H9 (cell line): ENCODE measurements at regions not wholly inside any gene's neighbourhood (a gene's known extent, or its start where the extent isn't known, plus 50 kb on each side); places are given as distances from the start of the nearest gene placed in this dataset.
A peak's percentile ranks its signal among the peaks of the same experiment; 100 is the strongest.

ENCODE experiments used
- DNase-seq: peaks from one replicate; pipeline ENCODE4 v3.0.0-alpha.2; 2017
- H2AFZ ChIP-seq: one replicate; pipeline ENCODE4 v1.6.1; 2013; ENCODE audit warnings: mild to moderate bottlenecking, low read length, control low read depth, moderate library complexity
- H2AK5ac ChIP-seq: 2 replicates; pipeline ENCODE4 v1.6.1; 2013; ENCODE audit warnings: low read length, control low read depth, mixed read lengths; ENCODE audit not compliant: insufficient read length
- H2BK120ac ChIP-seq: one replicate; pipeline ENCODE4 v1.6.1; 2013; ENCODE audit warnings: low read depth, mild to moderate bottlenecking, low read length, control low read depth, inconsistent platforms; ENCODE audit not compliant: poor library complexity, severe bottlenecking
- H2BK12ac ChIP-seq: 2 replicates; pipeline ENCODE4 v1.6.1; 2013; ENCODE audit warnings: low read length, control low read depth, mixed read lengths, low read depth; ENCODE audit not compliant: insufficient read length
- H2BK15ac ChIP-seq: 2 replicates; pipeline ENCODE4 v1.6.1; 2013; ENCODE audit warnings: low read depth, low read length, control low read depth
- H2BK20ac ChIP-seq: one replicate; pipeline ENCODE4 v1.6.1; 2013; ENCODE audit warnings: low read depth, mild to moderate bottlenecking, low read length, control low read depth, inconsistent platforms; ENCODE audit not compliant: poor library complexity, severe bottlenecking
- H2BK5ac ChIP-seq: 2 replicates; pipeline ENCODE4 v1.6.1; 2013; ENCODE audit warnings: low read length, control low read depth, mixed read lengths; ENCODE audit not compliant: insufficient read length
- H3K14ac ChIP-seq: 2 replicates; pipeline ENCODE4 v1.6.1; 2013; ENCODE audit warnings: low read length, control low read depth; ENCODE audit not compliant: insufficient read depth
- H3K18ac ChIP-seq: 2 replicates; pipeline ENCODE4 v1.6.1; 2013; ENCODE audit warnings: low read depth, mild to moderate bottlenecking, mixed read lengths, low read length, control low read depth; ENCODE audit not compliant: insufficient read length
- H3K23ac ChIP-seq: 2 replicates; pipeline ENCODE4 v1.6.1; 2013; ENCODE audit warnings: low read length, control low read depth, mixed read lengths, low read depth; ENCODE audit not compliant: insufficient read length
- H3K23me2 ChIP-seq: 2 replicates; pipeline ENCODE4 v1.6.1; 2013; ENCODE audit warnings: low read depth, mild to moderate bottlenecking, mixed read lengths, low read length, control low read depth; ENCODE audit not compliant: insufficient read length, poor library complexity, severe bottlenecking
- H3K27ac ChIP-seq: 2 replicates; pipeline ENCODE4 v1.5.1; 2013; ENCODE audit warnings: low read length, control low read depth, mixed read lengths, low read depth; ENCODE audit not compliant: insufficient read length
- H3K27me3 ChIP-seq: 2 replicates; pipeline ENCODE4 v1.6.1; 2013; ENCODE audit warnings: low read length, control low read depth, inconsistent platforms; ENCODE audit not compliant: insufficient read depth
- H3K4ac ChIP-seq: 2 replicates; pipeline ENCODE4 v1.6.1; 2013; ENCODE audit warnings: low read depth, mild to moderate bottlenecking, control low read depth, inconsistent platforms, low read length, moderate library complexity
- H3K4me1 ChIP-seq: 2 replicates; pipeline ENCODE4 v1.6.1; 2013; ENCODE audit warnings: low read length, control low read depth, inconsistent platforms; ENCODE audit not compliant: insufficient read depth
- H3K4me2 ChIP-seq: 2 replicates; pipeline ENCODE4 v1.6.1; 2013; ENCODE audit warnings: low read length, control low read depth, mixed read lengths; ENCODE audit not compliant: insufficient read length, insufficient read depth
- H3K56ac ChIP-seq: 2 replicates; pipeline ENCODE4 v1.6.1; 2013; ENCODE audit warnings: low read depth, mild to moderate bottlenecking, mixed read lengths, low read length, control low read depth; ENCODE audit not compliant: insufficient read length
- H3K79me1 ChIP-seq: 2 replicates; pipeline ENCODE4 v1.6.1; 2013; ENCODE audit warnings: low read depth, mild to moderate bottlenecking, moderate library complexity, low read length, control low read depth, inconsistent platforms; ENCODE audit not compliant: insufficient read depth, poor library complexity, severe bottlenecking
- H3K79me2 ChIP-seq: 2 replicates; pipeline ENCODE4 v1.6.1; 2013; ENCODE audit warnings: low read length, control low read depth, inconsistent platforms; ENCODE audit not compliant: insufficient read depth
- H3K9ac ChIP-seq: 2 replicates; pipeline ENCODE4 v1.6.1; 2013; ENCODE audit warnings: low read length, control low read depth, mixed read lengths; ENCODE audit not compliant: insufficient read length; ENCODE audit errors: extremely low read depth
- H3K9me3 ChIP-seq: one replicate; pipeline ENCODE4 v1.6.1; 2013; ENCODE audit warnings: low read depth, low read length, inconsistent platforms; ENCODE audit not compliant: control insufficient read depth
- H3T11ph ChIP-seq: one replicate; pipeline ENCODE4 v1.6.1; 2013; ENCODE audit warnings: mild to moderate bottlenecking, low read length, control low read depth, inconsistent platforms
- H4K20me1 ChIP-seq: one replicate; pipeline ENCODE4 v1.6.1; 2013; ENCODE audit not compliant: control insufficient read depth, insufficient read length, insufficient read depth
- H4K5ac ChIP-seq: 2 replicates; pipeline ENCODE4 v1.6.1; 2013; ENCODE audit warnings: low read depth, mild to moderate bottlenecking, mixed read lengths, low read length, control low read depth; ENCODE audit not compliant: insufficient read length
- H4K8ac ChIP-seq: replicated peaks from 2 replicates; pipeline ENCODE4 v1.6.1; 2013; ENCODE audit warnings: low read length, control low read depth, mixed read lengths, low read depth; ENCODE audit not compliant: insufficient read length
- H4K91ac ChIP-seq: 2 replicates; pipeline ENCODE4 v1.6.1; 2013; ENCODE audit warnings: low read depth, mild to moderate bottlenecking, moderate library complexity, mixed read lengths, low read length, control low read depth; ENCODE audit not compliant: insufficient read length
- H3K27ac Mint-ChIP-seq, 3 experiments: 2 replicates in 2 of 3; 3 replicates in 1 of 3; pipeline ENCODE4 v1.8.0; 2020 to 2021; ENCODE audit warnings: mixed read lengths in 3 of 3, mild to moderate bottlenecking in 1 of 3, moderate library complexity in 1 of 3
- H3K27me3 Mint-ChIP-seq: 2 replicates; pipeline ENCODE4 v1.8.0; 2021; ENCODE audit warnings: low read depth, mild to moderate bottlenecking, moderate library complexity, mixed read lengths
- H3K36me3 Mint-ChIP-seq, 3 experiments: 2 replicates in 2 of 3; 3 replicates in 1 of 3; pipeline ENCODE4 v1.8.0; 2020 to 2021; ENCODE audit warnings: low read depth in 3 of 3, mixed read lengths in 3 of 3; ENCODE audit not compliant: insufficient read depth in 1 of 3
- H3K4me1 Mint-ChIP-seq, 2 experiments: 2 replicates each; pipeline ENCODE4 v1.8.0; 2020; ENCODE audit warnings: mixed read lengths in 2 of 2
- H3K4me3 Mint-ChIP-seq, 2 experiments: 2 replicates in 1 of 2; 3 replicates in 1 of 2; pipeline ENCODE4 v1.8.0; 2020 to 2021; ENCODE audit warnings: mild to moderate bottlenecking in 2 of 2, mixed read lengths in 2 of 2, moderate library complexity in 1 of 2
- H3K9me3 Mint-ChIP-seq, 2 experiments: 2 replicates in 1 of 2; 3 replicates in 1 of 2; pipeline ENCODE4 v1.8.0; 2020; ENCODE audit warnings: mild to moderate bottlenecking in 2 of 2, mixed read lengths in 2 of 2, moderate library complexity in 1 of 2
- WGBS: extraction: QIAGEN DNeasy Blood & Tissue Kit; methylation state at CpG from one replicate; pipeline ENCODE4 v1.1.7; 2013; ENCODE audit warnings: missing lambda C conversion rate, low lambda C conversion rate, mixed read lengths; ENCODE audit not compliant: insufficient read length; ENCODE audit errors: extremely low coverage; 5-methylcytosine and 5-hydroxymethylcytosine counted together
- TF ChIP-seq, protein P1 (sequence below): fragments of 200-600 bp; sonication (generic); conservative IDR thresholded peaks from 3 replicates; pipeline ENCODE4 v1.8.0; 2021; ENCODE audit warnings: antibody characterized with exemption, mild to moderate bottlenecking

DNA sequence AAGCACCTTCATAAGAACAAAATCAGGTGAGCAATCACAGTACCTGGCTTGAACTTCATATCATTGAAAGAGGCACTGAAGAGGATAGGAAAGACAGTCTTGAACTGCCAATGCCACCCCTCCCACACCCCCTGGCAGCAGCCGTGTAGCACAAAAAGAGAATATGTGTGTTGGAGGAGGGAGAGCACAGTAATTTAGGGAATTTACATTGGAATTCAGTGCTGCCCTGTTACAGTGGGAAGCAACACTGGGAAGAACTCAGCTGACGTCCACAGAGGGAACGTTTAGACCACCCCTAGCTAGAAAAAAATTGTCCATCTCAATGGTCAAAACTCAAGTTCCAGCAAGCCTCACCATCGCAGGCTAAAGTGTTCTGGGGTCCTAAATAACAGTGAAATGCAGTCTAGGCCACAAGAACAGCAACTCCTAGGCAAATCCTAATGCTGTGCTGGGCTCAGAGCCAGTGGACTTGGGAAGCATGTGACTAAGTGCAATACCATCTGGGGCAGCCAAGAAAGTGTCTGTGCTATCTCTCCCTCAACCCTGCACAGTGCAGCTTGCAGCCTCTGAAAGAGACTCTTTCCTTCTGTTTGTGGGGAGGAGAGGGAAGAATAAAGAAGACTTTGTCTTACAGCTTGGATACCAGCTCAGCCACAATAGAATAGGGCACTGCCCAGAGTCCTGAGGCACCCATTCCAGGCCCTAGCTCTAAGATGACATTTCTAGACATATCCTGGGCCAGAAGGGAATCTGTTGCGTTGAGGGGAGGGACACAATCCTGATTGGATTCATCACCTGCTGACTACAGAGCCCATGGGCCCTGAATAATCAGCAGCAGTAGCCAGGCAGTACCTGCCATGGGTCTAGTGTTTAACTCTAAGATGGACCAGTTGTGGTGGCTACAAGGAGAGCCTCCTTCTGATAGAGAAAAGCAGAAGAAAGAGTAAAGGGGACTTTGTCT, 62.1 kb upstream of the VLDLR start:
- Histone ChIP-seq H3T11ph (no peak overlapping the region), H3K79me2 (no peaks in the 10 kb centered on the region), H3K56ac (no peak overlapping the region), H4K20me1 (no peaks in the 10 kb centered on the region), H3K4ac (no peak overlapping the region), H3K14ac (no peak overlapping the region), H3K23me2 (no peaks in the 10 kb centered on the region), H3K9me3 (no peaks in the 10 kb centered on the region), H3K4me1 (peaks cover 2% of the 10 kb centered on the region; the same call in 1 of the 2 replicates), H2BK120ac (no peak overlapping the region), H2BK5ac (no peak overlapping the region), H4K91ac (no peak overlapping the region), H2AK5ac (no peak overlapping the region), H2BK15ac (no peak overlapping the region), H3K27ac (no peak overlapping the region), H3K4me2 (no peak overlapping the region), H3K18ac (no peak overlapping the region), H3K9ac (no peak overlapping the region), H4K5ac (no peak overlapping the region), H2BK12ac (no peak overlapping the region), H3K79me1 (no peaks in the 10 kb centered on the region), H2AFZ (no peak overlapping the region), H4K8ac (no peak overlapping the region), H2BK20ac (no peak overlapping the region), H3K27me3 (no peaks in the 10 kb centered on the region), H3K23ac (no peak overlapping the region)
- Mint-ChIP-seq H3K27ac (peak overlapping the region in 1 of 3 experiments; percentile 57; a peak in 2 of 7 replicates), H3K4me3 (no peak overlapping the region), H3K4me1 (peaks cover 5 to 7% of the 10 kb centered on the region in 2 experiments; a peak in 3 of 4 replicates), H3K36me3 (peaks cover 5 to 21% (median 6%) of the 10 kb centered on the region in 3 experiments; a peak in 5 of 7 replicates), H3K27me3 (no peaks in the 10 kb centered on the region), H3K9me3 (peaks cover 4% of the 10 kb centered on the region in 2 experiments; a peak in 3 of 5 replicates)
- TF ChIP-seq, protein P1, sequence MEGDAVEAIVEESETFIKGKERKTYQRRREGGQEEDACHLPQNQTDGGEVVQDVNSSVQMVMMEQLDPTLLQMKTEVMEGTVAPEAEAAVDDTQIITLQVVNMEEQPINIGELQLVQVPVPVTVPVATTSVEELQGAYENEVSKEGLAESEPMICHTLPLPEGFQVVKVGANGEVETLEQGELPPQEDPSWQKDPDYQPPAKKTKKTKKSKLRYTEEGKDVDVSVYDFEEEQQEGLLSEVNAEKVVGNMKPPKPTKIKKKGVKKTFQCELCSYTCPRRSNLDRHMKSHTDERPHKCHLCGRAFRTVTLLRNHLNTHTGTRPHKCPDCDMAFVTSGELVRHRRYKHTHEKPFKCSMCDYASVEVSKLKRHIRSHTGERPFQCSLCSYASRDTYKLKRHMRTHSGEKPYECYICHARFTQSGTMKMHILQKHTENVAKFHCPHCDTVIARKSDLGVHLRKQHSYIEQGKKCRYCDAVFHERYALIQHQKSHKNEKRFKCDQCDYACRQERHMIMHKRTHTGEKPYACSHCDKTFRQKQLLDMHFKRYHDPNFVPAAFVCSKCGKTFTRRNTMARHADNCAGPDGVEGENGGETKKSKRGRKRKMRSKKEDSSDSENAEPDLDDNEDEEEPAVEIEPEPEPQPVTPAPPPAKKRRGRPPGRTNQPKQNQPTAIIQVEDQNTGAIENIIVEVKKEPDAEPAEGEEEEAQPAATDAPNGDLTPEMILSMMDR = no peak
- WGBS = no CpG with 5 or more reads among the region's 5 CpGs
- no peak for DNase-seq
